ENCODE measurements at regions not wholly inside any gene's neighbourhood (a gene's known extent, or its start where the extent isn't known, plus 50 kb on each side); places are given as distances from the start of the nearest gene placed in this dataset.

DNA sequence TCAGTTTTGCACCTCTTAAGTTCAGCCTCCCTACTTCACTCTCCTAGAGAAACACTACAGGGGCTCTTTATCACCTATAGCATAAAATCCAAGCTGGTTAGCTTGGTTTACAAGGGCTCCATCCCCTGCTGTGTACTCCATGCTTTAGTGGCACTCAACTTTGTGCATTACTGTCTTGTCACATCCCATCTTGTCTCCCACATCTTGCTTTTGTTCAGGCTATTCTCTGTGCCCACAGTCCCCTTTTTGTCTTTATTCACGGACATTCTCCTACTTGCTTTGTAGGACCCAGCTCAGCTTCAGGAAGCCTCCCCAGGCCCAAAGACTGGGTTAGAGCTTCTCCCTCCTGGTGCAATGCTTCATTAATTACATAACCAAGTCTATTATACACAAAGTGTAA, 107.9 kb upstream of the SPACA1 start:
- in situ Hi-C loops (cut with MboI) = loop anchor here (25.0 kb wide), 1 partner anchor 923 kb away; no protein-coding TSS in a partner anchor
- Histone ChIP-seq H3K4me1 (ENCODE audit: insufficient read depth) (peaks cover 6% of the 10 kb centered on the region; the same call in 1 of the 2 replicates), H3K4me2 (ENCODE audit: unreplicated experiment) (no peak overlapping the region), H3F3A (ENCODE audit: insufficient read depth) (0 out of 2 replicates have a peak, but pooled peaks cover 4% of the 10 kb centered on the region), H3K79me2 (ENCODE audit: insufficient read depth) (no peaks in the 10 kb centered on the region), H4K20me1 (ENCODE audit: insufficient read depth) (no peaks in the 10 kb centered on the region), H3K9me2 (ENCODE audit: insufficient read depth) (no peaks in the 10 kb centered on the region), H2AFZ (no peak overlapping the region), H3K27me3 (replicated peaks; ENCODE audit: insufficient read depth) (peaks cover 16% of the 10 kb centered on the region; the same call in 1 of the 2 replicates), H3K9ac (no peak overlapping the region), H3K4me3 (no peak overlapping the region), H3K27ac (no peak overlapping the region), H3K36me3 (ENCODE audit: low read depth) (no peaks in the 10 kb centered on the region), H3K9me3 (ENCODE audit: low read depth) (no peaks in the 10 kb centered on the region)
- no peak for TF ChIP-seq EZH2phosphoT487 (IDR thresholded peaks at IDR 0.05; ENCODE audit: insufficient read depth, low read depth)
- 70 to 88% methylated on average over 1 of the region's 1 CpG for WGBS, 2 experiments (ENCODE audit: low coverage in 1 of 2, low lambda C conversion rate in 2 of 2, missing lambda C conversion rate in 2 of 2)
- DNase-seq = no peak

- Histone ChIP-seq H3K9ac (no peak overlapping the region), H3K36me3 (ENCODE audit: low read depth) (no peaks in the 10 kb centered on the region), H3K4me1 (ENCODE audit: insufficient read depth) (no peaks in the 10 kb centered on the region), H3K9me2 (ENCODE audit: insufficient read depth) (no peaks in the 10 kb centered on the region), H3K27me3 (replicated peaks; ENCODE audit: insufficient read depth) (peaks cover 29% of the 10 kb centered on the region), H2AFZ (no peak overlapping the region), H3K4me3 (no peak overlapping the region), H3K27ac (no peak overlapping the region), H3K9me3 (ENCODE audit: low read depth) (no peaks in the 10 kb centered on the region), H3K79me2 (ENCODE audit: insufficient read depth) (no peaks in the 10 kb centered on the region), H3K4me2 (ENCODE audit: unreplicated experiment) (no peak overlapping the region), H4K20me1 (ENCODE audit: insufficient read depth) (no peaks in the 10 kb centered on the region), H3F3A (ENCODE audit: insufficient read depth) (no peaks in the 10 kb centered on the region)
- TF ChIP-seq EZH2 (IDR thresholded peaks at IDR 0.05; ENCODE audit: insufficient read depth, poor library complexity, severe bottlenecking) = no peak
- TF ChIP-seq EZH2phosphoT487 (IDR thresholded peaks at IDR 0.05; ENCODE audit: insufficient read depth, low read depth) = no peak
- no peak for DNase-seq
- 88% methylated on average over 4 of the region's 4 CpGs for WGBS, 2 experiments (ENCODE audit: low coverage in 1 of 2, low lambda C conversion rate in 2 of 2, missing lambda C conversion rate in 2 of 2)
- in situ Hi-C loops (cut with MboI) = loop anchor here (25.0 kb wide), 1 partner anchor 924 kb away; no protein-coding TSS in a partner anchor
Measured at GRCh38 chr6:87938287-87938686, 109.4 kb upstream of the SPACA1 start.

GRCh38 chr6:87936065-87936464, 111.6 kb upstream of the SPACA1 start:
- TF ChIP-seq EZH2 (IDR thresholded peaks at IDR 0.05; ENCODE audit: insufficient read depth, poor library complexity, severe bottlenecking) (no peak), EZH2phosphoT487 (IDR thresholded peaks at IDR 0.05; ENCODE audit: insufficient read depth, low read depth) (no peak)
- Histone ChIP-seq H3F3A (ENCODE audit: insufficient read depth) (no peaks in the 10 kb centered on the region), H3K27ac (no peak overlapping the region), H3K4me2 (ENCODE audit: unreplicated experiment) (no peak overlapping the region), H3K4me3 (no peak overlapping the region), H3K9ac (no peak overlapping the region), H3K9me3 (ENCODE audit: low read depth) (no peaks in the 10 kb centered on the region), H3K79me2 (ENCODE audit: insufficient read depth) (no peaks in the 10 kb centered on the region), H3K27me3 (replicated peaks; ENCODE audit: insufficient read depth) (peaks cover 28% of the 10 kb centered on the region; the same call in 1 of the 2 replicates), H4K20me1 (ENCODE audit: insufficient read depth) (no peaks in the 10 kb centered on the region), H3K9me2 (ENCODE audit: insufficient read depth) (no peaks in the 10 kb centered on the region), H3K4me1 (ENCODE audit: insufficient read depth) (no peaks in the 10 kb centered on the region), H2AFZ (no peak overlapping the region), H3K36me3 (ENCODE audit: low read depth) (no peaks in the 10 kb centered on the region)
- in situ Hi-C loops (cut with MboI) = loop anchor here (25.0 kb wide), 1 partner anchor 926 kb away; no protein-coding TSS in a partner anchor
- WGBS, 2 experiments (ENCODE audit: low coverage in 1 of 2, low lambda C conversion rate in 2 of 2, missing lambda C conversion rate in 2 of 2) = 74 to 80% methylated on average over 9 of the region's 9 CpGs
- no peak for DNase-seq

DNA sequence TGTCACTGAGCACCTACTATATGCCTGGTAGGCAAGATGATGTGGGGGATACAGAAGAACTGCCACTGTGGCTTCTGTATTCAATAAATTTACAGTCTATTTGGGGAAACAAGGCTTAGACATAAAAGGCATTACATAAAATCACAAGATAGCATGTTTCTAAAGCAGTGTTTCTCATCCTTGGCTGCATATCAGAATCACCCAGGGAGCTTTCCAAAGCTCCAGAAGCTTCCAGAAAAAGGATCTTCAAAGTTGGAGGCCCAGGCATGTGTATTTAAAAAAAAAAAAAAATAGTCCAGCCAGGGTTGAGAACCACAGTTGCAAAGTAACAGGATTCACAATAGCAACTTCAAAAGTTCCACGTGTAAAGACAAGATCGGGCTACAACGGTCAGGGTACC, 112.4 kb upstream of the SPACA1 start:
- no peak for TF ChIP-seq EZH2phosphoT487 (IDR thresholded peaks at IDR 0.05; ENCODE audit: insufficient read depth, low read depth)
- no peak for TF ChIP-seq EZH2 (IDR thresholded peaks at IDR 0.05; ENCODE audit: insufficient read depth, poor library complexity, severe bottlenecking)
- in situ Hi-C loops (cut with MboI) = loop anchor here (25.0 kb wide), 1 partner anchor 927 kb away; no protein-coding TSS in a partner anchor

More for the DNA sequence above, 112.4 kb upstream of the SPACA1 start:
- Histone ChIP-seq H3K27ac (no peak overlapping the region), H3K4me1 (ENCODE audit: insufficient read depth) (no peaks in the 10 kb centered on the region; the same call in 1 of the 2 replicates), H3K79me2 (ENCODE audit: insufficient read depth) (no peaks in the 10 kb centered on the region), H3K27me3 (replicated peaks; ENCODE audit: insufficient read depth) (peaks cover 28% of the 10 kb centered on the region; the same call in 1 of the 2 replicates), H3K36me3 (ENCODE audit: low read depth) (no peaks in the 10 kb centered on the region), H3K4me2 (ENCODE audit: unreplicated experiment) (no peak overlapping the region), H2AFZ (no peak overlapping the region), H3K9ac (no peak overlapping the region), H3K9me2 (ENCODE audit: insufficient read depth) (no peaks in the 10 kb centered on the region), H3K9me3 (ENCODE audit: low read depth) (no peaks in the 10 kb centered on the region), H3F3A (ENCODE audit: insufficient read depth) (no peaks in the 10 kb centered on the region), H4K20me1 (ENCODE audit: insufficient read depth) (no peaks in the 10 kb centered on the region), H3K4me3 (no peak overlapping the region)
- DNase-seq = no peak
- 62 to 73% methylated on average over 3 of the region's 3 CpGs for WGBS, 2 experiments (ENCODE audit: low coverage in 1 of 2, low lambda C conversion rate in 2 of 2, missing lambda C conversion rate in 2 of 2)

Measured in GM23248 (cell line).